Mesenchymal stem cell (in vitro differentiated cells and primary cell): ENCODE measurements at regions not wholly inside any gene's neighbourhood (a gene's known extent, or its start where the extent isn't known, plus 50 kb on each side); places are given as distances from the start of the nearest gene placed in this dataset.
"Not testable (repeated sequence)": the region's sequence is repeated elsewhere in the genome, so short reads cannot be mapped to it uniquely, and the experiment has no call there.

ENCODE experiments used
- DNase-seq: peaks from one replicate; pipeline ENCODE4 v3.0.0-alpha.2; 2013
- H2AFZ ChIP-seq: one replicate; pipeline ENCODE4 v1.6.1; 2013; ENCODE audit warnings: low read depth, mild to moderate bottlenecking, control low read depth, inconsistent platforms, low read length, moderate library complexity
- H2AK5ac ChIP-seq: 2 replicates; pipeline ENCODE4 v1.6.1; 2013; ENCODE audit warnings: low read length, moderate library complexity, mild to moderate bottlenecking, inconsistent platforms; ENCODE audit not compliant: severe bottlenecking
- H2BK120ac ChIP-seq: one replicate; pipeline ENCODE4 v1.6.1; 2013; ENCODE audit warnings: low read depth, mild to moderate bottlenecking, inconsistent platforms, low read length, moderate library complexity
- H2BK12ac ChIP-seq, 2 experiments: one replicate each; pipeline ENCODE4 v1.6.1; 2013; ENCODE audit warnings: inconsistent platforms in 2 of 2, low read length in 2 of 2, mild to moderate bottlenecking in 2 of 2, moderate library complexity in 2 of 2, control low read depth in 1 of 2
- H2BK15ac ChIP-seq: one replicate; pipeline ENCODE4 v1.6.1; 2013; ENCODE audit warnings: mild to moderate bottlenecking, low read depth, inconsistent platforms; ENCODE audit not compliant: poor library complexity, severe bottlenecking
- H2BK5ac ChIP-seq: 2 replicates; pipeline ENCODE4 v1.6.1; 2013; ENCODE audit warnings: low read depth, mild to moderate bottlenecking, low read length, control low read depth, inconsistent platforms; ENCODE audit not compliant: poor library complexity, severe bottlenecking
- H3K14ac ChIP-seq, 2 experiments: one replicate each; pipeline ENCODE4 v1.6.1; 2013; ENCODE audit warnings: inconsistent platforms in 2 of 2, low read length in 2 of 2, control low read depth in 1 of 2, mild to moderate bottlenecking in 1 of 2, moderate library complexity in 1 of 2
- H3K18ac ChIP-seq, 2 experiments: one replicate each; pipeline ENCODE4 v1.6.1; 2013; ENCODE audit warnings: inconsistent platforms in 2 of 2, low read length in 2 of 2, control low read depth in 1 of 2, low read depth in 1 of 2, mild to moderate bottlenecking in 1 of 2
- H3K23ac ChIP-seq, 2 experiments: one replicate each; pipeline ENCODE4 v1.6.1; 2013; ENCODE audit warnings: inconsistent platforms in 2 of 2, low read length in 2 of 2, mild to moderate bottlenecking in 2 of 2, moderate library complexity in 2 of 2, control low read depth in 1 of 2
- H3K27ac ChIP-seq: 2 replicates; pipeline ENCODE4 v1.5.1; 2013; ENCODE audit warnings: mild to moderate bottlenecking, moderate library complexity, low read length, control low read depth, inconsistent platforms; ENCODE audit not compliant: poor library complexity, severe bottlenecking
- H3K27me3 ChIP-seq, 2 experiments: 2 replicates each; pipeline versions ENCODE4 v1.6.1 to v1.7.0; 2013; ENCODE audit warnings: low read length in 2 of 2, mild to moderate bottlenecking in 2 of 2, moderate library complexity in 2 of 2, control low read depth in 1 of 2, inconsistent platforms in 1 of 2; ENCODE audit not compliant: control insufficient read depth in 1 of 2, insufficient read depth in 1 of 2
- H3K36me3 ChIP-seq, 2 experiments: 2 replicates each; pipeline versions ENCODE4 v1.6.1 to v1.7.0; 2013; ENCODE audit warnings: low read length in 2 of 2, control low read depth in 1 of 2, inconsistent platforms in 1 of 2, low read depth in 1 of 2, mild to moderate bottlenecking in 1 of 2; ENCODE audit not compliant: insufficient read depth in 2 of 2, control insufficient read depth in 1 of 2
- H3K4ac ChIP-seq, 2 experiments: one replicate each; pipeline ENCODE4 v1.6.1; 2013; ENCODE audit warnings: inconsistent platforms in 2 of 2, low read length in 2 of 2, mild to moderate bottlenecking in 2 of 2, moderate library complexity in 2 of 2, control low read depth in 1 of 2, low read depth in 1 of 2
- H3K4me1 ChIP-seq: 2 replicates; pipeline ENCODE4 v1.6.1; 2013; ENCODE audit warnings: low read depth, low read length, control low read depth; ENCODE audit not compliant: control insufficient read depth, insufficient read depth
- H3K4me2 ChIP-seq: 2 replicates; pipeline ENCODE4 v1.6.1; 2013; ENCODE audit warnings: low read length, mild to moderate bottlenecking, inconsistent platforms; ENCODE audit not compliant: poor library complexity, severe bottlenecking
- H3K4me3 ChIP-seq, 2 experiments: 2 replicates each; pipeline versions ENCODE4 v1.5.1 to v1.7.0; 2013; ENCODE audit warnings: low read length in 2 of 2, mild to moderate bottlenecking in 2 of 2, control low read depth in 1 of 2, low read depth in 1 of 2; ENCODE audit not compliant: insufficient read depth in 1 of 2
- H3K79me1 ChIP-seq: replicated peaks from 2 replicates; pipeline ENCODE4 v1.6.1; 2013; ENCODE audit warnings: mild to moderate bottlenecking, control low read depth, low read length, inconsistent platforms; ENCODE audit not compliant: poor library complexity, severe bottlenecking
- H3K9ac ChIP-seq: 2 replicates; pipeline ENCODE4 v1.7.0; 2013; ENCODE audit warnings: mild to moderate bottlenecking, low read length, moderate library complexity
- H3K9me3 ChIP-seq: 2 replicates; pipeline ENCODE4 v1.7.0; 2013; ENCODE audit warnings: mild to moderate bottlenecking, low read length; ENCODE audit not compliant: control insufficient read depth
- H4K8ac ChIP-seq: one replicate; pipeline ENCODE4 v1.6.1; 2013; ENCODE audit warnings: inconsistent platforms, mild to moderate bottlenecking, low read length, moderate library complexity
- H4K91ac ChIP-seq: one replicate; pipeline ENCODE4 v1.6.1; 2013; ENCODE audit warnings: mild to moderate bottlenecking, low read length, inconsistent platforms
- WGBS: methylation state at CpG from one replicate; pipeline ENCODE4 v1.1.7; 2013; ENCODE audit warnings: mixed read lengths; 5-methylcytosine and 5-hydroxymethylcytosine counted together

DNA sequence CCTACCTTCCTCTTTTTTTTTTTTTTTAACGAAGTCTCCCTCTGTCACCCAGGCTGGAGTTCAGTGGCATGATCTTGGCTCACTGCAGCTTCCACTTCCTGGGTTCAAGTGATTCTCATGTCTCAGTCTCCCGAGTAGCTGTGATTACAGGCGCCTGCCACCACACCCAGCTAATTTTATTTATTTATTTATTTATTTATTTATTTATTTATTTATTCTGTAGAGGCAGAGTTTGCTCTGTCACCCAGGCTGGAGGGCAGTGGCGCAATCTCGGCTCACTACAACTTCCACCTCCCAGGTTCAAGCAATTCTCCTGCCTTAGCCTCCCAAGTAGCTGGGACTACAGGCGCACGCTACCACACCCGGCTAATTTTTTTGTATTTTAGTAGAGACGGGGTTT lies 66.0 kb upstream of the ELN start:
- H4K91ac ChIP-seq, H3K27me3 ChIP-seq, H3K4ac ChIP-seq, H3K27ac ChIP-seq, H4K8ac ChIP-seq, H2BK5ac ChIP-seq, H3K9ac ChIP-seq, H2AFZ ChIP-seq, H3K36me3 ChIP-seq, H3K79me1 ChIP-seq, H3K23ac ChIP-seq, H3K4me2 ChIP-seq, H2BK120ac ChIP-seq, H2AK5ac ChIP-seq, H2BK15ac ChIP-seq, H3K4me3 ChIP-seq, H3K14ac ChIP-seq, H3K18ac ChIP-seq, DNase-seq, H3K4me1 ChIP-seq, H2BK12ac ChIP-seq: not testable (repeated sequence)
- 86% methylated on average over 7 of the region's 9 CpGs for WGBS
- peaks cover 26% of the 10 kb centered on the region for H3K9me3 ChIP-seq

DNA sequence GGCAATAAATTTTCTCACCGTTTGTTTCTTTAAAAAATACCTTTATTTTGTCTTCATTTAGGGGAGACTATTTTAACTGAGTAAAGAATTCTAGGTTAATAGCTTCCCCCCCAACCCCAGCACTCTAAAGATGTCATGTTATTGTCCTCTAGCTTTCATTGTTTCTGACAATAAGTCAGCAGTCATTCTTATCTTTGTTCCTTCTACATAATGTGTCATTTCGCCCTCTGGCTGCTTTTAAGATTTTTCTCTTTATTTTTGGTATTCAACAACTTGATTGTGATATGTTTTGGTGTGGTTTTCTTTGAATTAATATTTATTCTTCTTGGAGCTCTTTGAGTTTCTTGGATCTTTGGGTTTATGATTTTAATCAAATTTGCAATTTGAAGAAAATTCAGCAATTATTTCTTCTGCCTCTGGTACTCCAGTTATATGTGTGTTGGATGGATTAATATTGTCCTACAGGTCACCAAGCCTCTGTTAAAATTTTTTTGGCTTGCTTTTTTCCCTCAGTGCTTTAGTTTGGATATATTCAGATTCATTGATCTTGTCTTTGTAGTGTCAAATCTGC lies 64.6 kb upstream of the ELN start:
- Histone ChIP-seq H2BK12ac (no peak overlapping the region), H3K27ac (no peak overlapping the region), H2BK15ac (no peak overlapping the region), H2AK5ac (no peak overlapping the region), H3K4me2 (no peak overlapping the region), H3K79me1 (no peaks in the 10 kb centered on the region), H2BK120ac (no peak overlapping the region), H3K9ac (no peak overlapping the region), H3K18ac (no peak overlapping the region), H2AFZ (no peak overlapping the region), H4K91ac (no peak overlapping the region), H3K4me3 (no peak overlapping the region), H3K36me3 (no peaks in the 10 kb centered on the region), H3K23ac (no peak overlapping the region), H3K4ac (no peak overlapping the region), H3K4me1 (no peaks in the 10 kb centered on the region), H3K9me3 (peaks cover 26% of the 10 kb centered on the region), H4K8ac (no peak overlapping the region), H3K27me3 (no peaks in the 10 kb centered on the region), H2BK5ac (no peak overlapping the region), H3K14ac (no peak overlapping the region)
- no peak for DNase-seq
- no CpG with 5 or more reads among the region's 2 CpGs for WGBS

DNA sequence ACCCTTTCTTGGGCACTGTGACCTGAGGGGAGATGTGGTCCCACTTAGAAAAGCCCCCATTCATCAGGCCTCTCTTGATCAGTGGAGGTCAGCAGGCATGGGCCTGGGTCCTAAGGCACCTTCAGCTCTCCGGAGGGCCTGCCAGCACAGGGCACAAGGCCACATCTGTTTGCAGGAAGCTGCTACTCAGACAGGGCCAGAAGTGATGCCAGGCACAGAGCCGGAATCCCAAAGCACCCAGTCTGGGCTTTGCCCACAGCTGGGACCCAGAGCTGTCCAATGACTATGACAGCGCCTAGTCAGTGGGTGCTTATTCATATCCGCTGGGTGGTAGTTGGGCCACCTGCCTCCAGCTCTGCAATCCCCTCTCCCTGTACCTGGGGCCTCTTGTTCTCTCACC lies 63.2 kb upstream of the ELN start:
- H3K4me1 ChIP-seq = no peaks in the 10 kb centered on the region
- H2AK5ac ChIP-seq = no peak overlapping the region
- no peak overlapping the region for H3K9ac ChIP-seq
- no peak overlapping the region for H3K14ac ChIP-seq
- H3K4me3 ChIP-seq = no peak overlapping the region
- H3K4me2 ChIP-seq = no peak overlapping the region
- no peak overlapping the region for H3K27ac ChIP-seq
- H3K36me3 ChIP-seq = no peaks in the 10 kb centered on the region
- no peak for DNase-seq
- no peak overlapping the region for H3K23ac ChIP-seq
- peaks cover 26% of the 10 kb centered on the region for H3K9me3 ChIP-seq
- no peaks in the 10 kb centered on the region for H3K79me1 ChIP-seq
- no peak overlapping the region for H3K18ac ChIP-seq
- 96% methylated on average over 4 of the region's 4 CpGs for WGBS
- no peak overlapping the region for H2BK5ac ChIP-seq
- H2BK120ac ChIP-seq = no peak overlapping the region
- H3K4ac ChIP-seq = no peak overlapping the region
- no peak overlapping the region for H2BK12ac ChIP-seq
- no peak overlapping the region for H4K8ac ChIP-seq
- no peak overlapping the region for H4K91ac ChIP-seq
- H3K27me3 ChIP-seq = no peaks in the 10 kb centered on the region
- no peak overlapping the region for H2BK15ac ChIP-seq
- H2AFZ ChIP-seq = no peak overlapping the region

- Histone ChIP-seq H2BK5ac (no peak overlapping the region), H3K23ac (no peak overlapping the region), H4K91ac (peak overlapping the region; percentile 12), H4K8ac (no peak overlapping the region), H3K36me3 (no peaks in the 10 kb centered on the region), H3K4me1 (no peaks in the 10 kb centered on the region), H3K27ac (no peak overlapping the region), H2AK5ac (no peak overlapping the region), H2BK120ac (no peak overlapping the region), H3K79me1 (no peaks in the 10 kb centered on the region), H3K4ac (no peak overlapping the region), H3K9me3 (peaks cover 26% of the 10 kb centered on the region), H3K18ac (no peak overlapping the region), H2AFZ (no peak overlapping the region), H2BK15ac (no peak overlapping the region), H3K4me2 (no peak overlapping the region), H3K27me3 (peaks cover 3 to 4% of the 10 kb centered on the region in 2 experiments), H3K4me3 (no peak overlapping the region), H2BK12ac (no peak overlapping the region), H3K9ac (no peak overlapping the region), H3K14ac (no peak overlapping the region)
- WGBS = 94% methylated on average over 12 of the region's 16 CpGs
- DNase-seq = no peak
Measured at GRCh38 chr7:73966062-73966940, 61.7 kb upstream of the ELN start.
